Endothelial cell (in vitro differentiated cells): ENCODE measurements at regions not wholly inside any gene's neighbourhood (a gene's known extent, or its start where the extent isn't known, plus 50 kb on each side); places are given as distances from the start of the nearest gene placed in this dataset.

Experiments
- DNase-seq: peaks from one replicate; pipeline ENCODE4 v3.0.0; 2021; ENCODE audit warnings: low spot score
- H3K27ac Mint-ChIP-seq: one replicate; pipeline ENCODE4 v1.8.0; 2021; ENCODE audit warnings: mixed read lengths, inconsistent platforms; ENCODE audit not compliant: unreplicated experiment
- H3K27me3 Mint-ChIP-seq: one replicate; pipeline ENCODE4 v1.8.0; 2021; ENCODE audit warnings: mild to moderate bottlenecking, moderate library complexity, mixed read lengths, inconsistent platforms; ENCODE audit not compliant: unreplicated experiment
- H3K36me3 Mint-ChIP-seq: one replicate; pipeline ENCODE4 v1.8.0; 2021; ENCODE audit warnings: mild to moderate bottlenecking, low read depth, mixed read lengths, inconsistent platforms; ENCODE audit not compliant: unreplicated experiment
- H3K4me1 Mint-ChIP-seq: one replicate; pipeline ENCODE4 v1.8.0; 2021; ENCODE audit warnings: mild to moderate bottlenecking, mixed read lengths, inconsistent platforms; ENCODE audit not compliant: unreplicated experiment
- H3K4me3 Mint-ChIP-seq: one replicate; pipeline ENCODE4 v1.8.0; 2021; ENCODE audit warnings: mild to moderate bottlenecking, mixed read lengths, inconsistent platforms; ENCODE audit not compliant: unreplicated experiment
- H3K9me3 Mint-ChIP-seq: one replicate; pipeline ENCODE4 v1.8.0; 2021; ENCODE audit warnings: mixed read lengths, inconsistent platforms; ENCODE audit not compliant: unreplicated experiment
- CTCF ChIP-seq: fragments of 200-600 bp; sonication (generic); IDR thresholded peaks from one replicate; pipeline ENCODE4 v1.5.0; 2021; ENCODE audit warnings: antibody characterized with exemption; ENCODE audit not compliant: unreplicated experiment

GRCh38 chr6:56348578-56348977, 101.2 kb upstream of the COL21A1 start:
- no peak overlapping the region for H3K4me3 Mint-ChIP-seq
- no peaks in the 10 kb centered on the region for H3K36me3 Mint-ChIP-seq
- H3K27me3 Mint-ChIP-seq = peaks cover 1% of the 10 kb centered on the region
- peak overlapping the region; percentile 21 for H3K27ac Mint-ChIP-seq
- DNase-seq = no peak
- H3K4me1 Mint-ChIP-seq = peaks cover 17% of the 10 kb centered on the region
- H3K9me3 Mint-ChIP-seq = no peaks in the 10 kb centered on the region
- no peak for TF ChIP-seq CTCF

GRCh38 chr6:56347526-56347925, 100.1 kb upstream of the COL21A1 start:
- no peak for TF ChIP-seq CTCF

GRCh38 chr6:56346958-56347357, 99.6 kb upstream of the COL21A1 start:
- no peak for DNase-seq
- Mint-ChIP-seq H3K4me3 (no peak overlapping the region), H3K9me3 (no peaks in the 10 kb centered on the region), H3K36me3 (no peaks in the 10 kb centered on the region), H3K27me3 (no peaks in the 10 kb centered on the region), H3K4me1 (peaks cover 17% of the 10 kb centered on the region), H3K27ac (no peak overlapping the region)
- no peak for TF ChIP-seq CTCF

More at GRCh38 chr6:56347526-56347925, 100.1 kb upstream of the COL21A1 start:
- DNase-seq = no peak
- H3K36me3 Mint-ChIP-seq = no peaks in the 10 kb centered on the region
- no peaks in the 10 kb centered on the region for H3K9me3 Mint-ChIP-seq
- H3K27ac Mint-ChIP-seq = no peak overlapping the region
- H3K27me3 Mint-ChIP-seq = no peaks in the 10 kb centered on the region
- H3K4me3 Mint-ChIP-seq = no peak overlapping the region
- peaks cover 17% of the 10 kb centered on the region for H3K4me1 Mint-ChIP-seq

- H3K9me3 Mint-ChIP-seq = no peaks in the 10 kb centered on the region
- H3K27ac Mint-ChIP-seq = no peak overlapping the region
- H3K27me3 Mint-ChIP-seq = no peaks in the 10 kb centered on the region
- no peak overlapping the region for H3K4me3 Mint-ChIP-seq
- peaks cover 17% of the 10 kb centered on the region for H3K4me1 Mint-ChIP-seq
- no peak for TF ChIP-seq CTCF
- H3K36me3 Mint-ChIP-seq = no peaks in the 10 kb centered on the region
- no peak for DNase-seq
These were observed 98.1 kb upstream of the COL21A1 start for GRCh38 chr6:56345376-56345995.

- H3K9me3 Mint-ChIP-seq = no peaks in the 10 kb centered on the region
- H3K36me3 Mint-ChIP-seq = no peaks in the 10 kb centered on the region
- no peak overlapping the region for H3K27ac Mint-ChIP-seq
- no peaks in the 10 kb centered on the region for H3K27me3 Mint-ChIP-seq
- no peak overlapping the region for H3K4me3 Mint-ChIP-seq
- no peak for DNase-seq
- H3K4me1 Mint-ChIP-seq = peaks cover 13% of the 10 kb centered on the region
- TF ChIP-seq CTCF = no peak
These were observed 95.9 kb upstream of the COL21A1 start for GRCh38 chr6:56343295-56343694.
